Activated CD8-positive, alpha-beta T cell treated with anti-CD3 and anti-CD28 coated beads for 36 hours (primary cell): ENCODE measurements at regions not wholly inside any gene's neighbourhood (a gene's known extent, or its start where the extent isn't known, plus 50 kb on each side); places are given as distances from the start of the nearest gene placed in this dataset.
A peak's percentile ranks its signal among the peaks of the same experiment; 100 is the strongest.

Experiments used
- ATAC-seq: fragments of 200-7000 bp; cut with Tn5 transposase; one replicate; pipeline ENCODE4 v1.10.0; 2021; ENCODE audit warnings: mild to moderate bottlenecking, moderate library complexity
- CTCF ChIA-PET: fragments of 350-600 bp; sonication (Branson Sonifier 250); formaldehyde crosslinking; loops from one replicate; lab custom pipeline; 2021; ENCODE audit warnings: antibody characterized with exemption; lab: Charles Lee
- POLR2A ChIA-PET: fragments of 350-600 bp; sonication (Branson Sonifier 250); formaldehyde crosslinking; loops from one replicate; lab custom pipeline; 2021; ENCODE audit warnings: antibody characterized with exemption; lab: Charles Lee
- DNase-seq: peaks from one replicate; pipeline ENCODE4 v3.0.0-alpha.2; 2020
- H3K27ac Mint-ChIP-seq: one replicate; pipeline ENCODE4 v1.8.0; 2021; ENCODE audit warnings: mild to moderate bottlenecking, mixed read lengths
- H3K27me3 Mint-ChIP-seq: one replicate; pipeline ENCODE4 v1.8.0; 2021; ENCODE audit warnings: mixed read lengths
- H3K36me3 Mint-ChIP-seq: one replicate; pipeline ENCODE4 v1.8.0; 2021; ENCODE audit warnings: low read depth, mixed read lengths
- H3K4me1 Mint-ChIP-seq: one replicate; pipeline ENCODE4 v1.8.0; 2021; ENCODE audit warnings: low read depth, mixed read lengths
- H3K4me3 Mint-ChIP-seq: one replicate; pipeline ENCODE4 v1.8.0; 2021; ENCODE audit warnings: mild to moderate bottlenecking, moderate library complexity, mixed read lengths
- H3K9me3 Mint-ChIP-seq: one replicate; pipeline ENCODE4 v1.8.0; 2021; ENCODE audit warnings: mixed read lengths
- intact Hi-C: fragments of 100-400 bp; cut with micrococcal nuclease; formaldehyde crosslinking; loops from one replicate; pipeline ENCODE4 v1.10.0; 2022
- TF ChIP-seq, protein P1 (sequence below): fragments of 200-600 bp; IDR thresholded peaks from one replicate; pipeline ENCODE4 v1.8.0; 2022; ENCODE audit warnings: antibody characterized with exemption, mild to moderate bottlenecking

DNA sequence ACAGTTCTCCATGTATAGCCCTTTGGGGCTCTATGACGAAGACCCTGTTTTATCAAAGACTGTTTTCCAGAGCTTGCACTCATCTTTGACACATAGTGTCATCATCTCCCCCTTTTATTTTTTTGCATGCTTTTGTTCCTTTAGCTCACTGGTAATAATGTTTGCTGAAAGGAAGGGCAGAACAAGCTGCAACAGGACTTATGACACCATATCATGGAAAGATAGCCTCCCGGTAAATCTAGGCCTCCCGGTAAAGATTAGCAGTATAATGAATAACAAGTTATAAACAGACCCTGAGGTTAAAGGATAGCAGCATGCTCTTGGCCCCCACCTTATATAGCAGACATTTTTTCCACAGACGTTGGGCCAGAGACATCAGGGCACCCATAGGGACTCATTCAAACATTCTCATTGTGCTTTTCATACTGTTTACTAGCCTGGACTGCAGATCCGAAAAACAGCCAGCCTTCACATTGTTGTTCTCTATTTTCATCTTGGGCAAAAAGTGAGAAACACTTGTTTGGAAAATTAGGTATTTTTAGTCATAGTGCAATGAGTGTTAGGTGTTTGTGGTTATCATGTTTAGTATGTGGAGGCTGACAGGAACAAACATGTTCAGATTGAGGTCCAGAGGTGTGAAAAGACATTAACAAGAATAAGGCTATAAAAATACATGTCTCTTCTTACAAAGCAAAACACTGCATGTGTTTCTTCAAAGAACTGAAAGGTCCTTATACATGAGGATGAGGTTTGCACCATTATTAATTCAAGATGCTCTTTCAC, 136.9 kb upstream of the SPRY2 start:
- H3K4me3 Mint-ChIP-seq: no peak overlapping the region
- DNase-seq (no peak), ATAC-seq (peak; percentile 30)
- H3K27me3 Mint-ChIP-seq: peaks cover 1% of the 10 kb centered on the region
- H3K36me3 Mint-ChIP-seq: no peaks in the 10 kb centered on the region
- H3K9me3 Mint-ChIP-seq: no peaks in the 10 kb centered on the region
- ChIA-PET CTCF (no interaction called here), POLR2A (no interaction called here)
- intact Hi-C loops: no loop called here
- H3K27ac Mint-ChIP-seq: peak overlapping the region; percentile 3
- TF ChIP-seq, protein P1, sequence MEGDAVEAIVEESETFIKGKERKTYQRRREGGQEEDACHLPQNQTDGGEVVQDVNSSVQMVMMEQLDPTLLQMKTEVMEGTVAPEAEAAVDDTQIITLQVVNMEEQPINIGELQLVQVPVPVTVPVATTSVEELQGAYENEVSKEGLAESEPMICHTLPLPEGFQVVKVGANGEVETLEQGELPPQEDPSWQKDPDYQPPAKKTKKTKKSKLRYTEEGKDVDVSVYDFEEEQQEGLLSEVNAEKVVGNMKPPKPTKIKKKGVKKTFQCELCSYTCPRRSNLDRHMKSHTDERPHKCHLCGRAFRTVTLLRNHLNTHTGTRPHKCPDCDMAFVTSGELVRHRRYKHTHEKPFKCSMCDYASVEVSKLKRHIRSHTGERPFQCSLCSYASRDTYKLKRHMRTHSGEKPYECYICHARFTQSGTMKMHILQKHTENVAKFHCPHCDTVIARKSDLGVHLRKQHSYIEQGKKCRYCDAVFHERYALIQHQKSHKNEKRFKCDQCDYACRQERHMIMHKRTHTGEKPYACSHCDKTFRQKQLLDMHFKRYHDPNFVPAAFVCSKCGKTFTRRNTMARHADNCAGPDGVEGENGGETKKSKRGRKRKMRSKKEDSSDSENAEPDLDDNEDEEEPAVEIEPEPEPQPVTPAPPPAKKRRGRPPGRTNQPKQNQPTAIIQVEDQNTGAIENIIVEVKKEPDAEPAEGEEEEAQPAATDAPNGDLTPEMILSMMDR: no peak
- H3K4me1 Mint-ChIP-seq: no peaks in the 10 kb centered on the region

DNA sequence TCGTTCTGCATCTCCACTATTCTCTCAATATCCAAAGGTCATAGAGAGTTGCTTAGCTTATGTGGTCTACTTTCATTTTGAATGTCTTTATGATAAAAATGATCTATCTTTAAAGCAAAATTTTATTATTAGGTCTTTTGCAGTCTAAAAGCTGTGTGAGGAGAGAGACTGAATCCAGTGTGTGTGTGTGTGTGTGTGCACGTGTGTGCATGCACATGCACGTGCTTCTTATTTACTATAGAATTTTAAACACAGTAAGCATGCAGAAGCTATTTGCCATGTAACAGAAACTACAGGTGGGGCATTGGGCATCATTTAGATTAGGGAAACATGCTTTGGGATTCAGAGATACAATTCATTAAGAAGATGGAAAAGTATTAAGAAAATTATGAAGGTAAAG, 136.0 kb upstream of the SPRY2 start:
- H3K27ac Mint-ChIP-seq: no peak overlapping the region
- TF ChIP-seq, protein P1: no peak
- H3K4me3 Mint-ChIP-seq: no peak overlapping the region
- DNase-seq (no peak), ATAC-seq (no peak)
- H3K9me3 Mint-ChIP-seq: no peaks in the 10 kb centered on the region
- ChIA-PET POLR2A (no interaction called here), CTCF (no interaction called here)
- H3K36me3 Mint-ChIP-seq: no peaks in the 10 kb centered on the region
- peaks cover 1% of the 10 kb centered on the region for H3K27me3 Mint-ChIP-seq
- no peaks in the 10 kb centered on the region for H3K4me1 Mint-ChIP-seq
- intact Hi-C loops: no loop called here

DNA sequence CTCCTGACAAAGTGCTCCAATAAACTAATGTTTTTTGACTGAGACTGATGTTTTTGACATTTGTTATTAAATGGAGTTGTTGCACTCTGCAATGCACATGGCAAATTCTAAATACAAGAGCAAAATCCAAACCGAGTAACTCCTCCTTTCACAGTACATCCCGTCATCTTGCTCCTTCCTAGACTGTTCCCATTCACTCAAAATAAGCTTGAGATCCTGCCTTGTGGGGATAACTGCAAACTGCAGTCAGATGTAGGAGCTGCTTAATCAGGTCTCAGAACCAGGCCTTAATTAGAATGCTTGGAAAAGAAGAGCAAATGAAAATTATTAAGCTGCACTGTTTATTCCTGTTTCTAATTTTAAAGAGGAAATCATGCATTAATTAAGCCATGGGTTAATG, 134.8 kb upstream of the SPRY2 start:
- CTCF ChIA-PET: no interaction called here

DNA sequence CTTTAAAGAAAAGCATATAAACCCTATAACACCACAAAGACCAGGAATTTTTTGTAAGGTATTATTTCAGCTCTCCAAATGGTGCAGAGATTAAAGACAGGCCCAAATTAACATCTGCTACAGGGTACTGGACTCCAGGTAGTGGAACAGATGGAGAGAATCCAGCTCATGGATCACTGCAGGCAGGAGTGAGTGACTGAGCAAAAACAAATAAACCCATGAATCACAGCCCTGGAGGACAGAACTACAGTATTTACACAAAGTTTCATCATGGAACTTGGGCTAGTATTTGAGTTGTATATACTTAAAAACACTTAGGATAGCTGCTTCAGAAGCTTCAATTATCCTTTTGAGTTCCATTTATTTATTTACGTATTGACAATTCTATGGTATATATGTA, 132.8 kb upstream of the SPRY2 start:
- no peak overlapping the region for H3K4me3 Mint-ChIP-seq
- TF ChIP-seq, protein P1: no peak
- no peak for DNase-seq
- no peak overlapping the region for H3K27ac Mint-ChIP-seq
- H3K27me3 Mint-ChIP-seq: peaks cover 1% of the 10 kb centered on the region
- H3K4me1 Mint-ChIP-seq: no peaks in the 10 kb centered on the region
- H3K9me3 Mint-ChIP-seq: no peaks in the 10 kb centered on the region
- POLR2A ChIA-PET: no interaction called here
- intact Hi-C loops: no loop called here
- CTCF ChIA-PET: no interaction called here
- no peaks in the 10 kb centered on the region for H3K36me3 Mint-ChIP-seq
- no peak for ATAC-seq

More for the DNA sequence above, 134.8 kb upstream of the SPRY2 start:
- Mint-ChIP-seq H3K36me3 (no peaks in the 10 kb centered on the region), H3K4me3 (no peak overlapping the region), H3K27me3 (peaks cover 1% of the 10 kb centered on the region), H3K27ac (no peak overlapping the region), H3K9me3 (no peaks in the 10 kb centered on the region), H3K4me1 (no peaks in the 10 kb centered on the region)
- ATAC-seq (no peak), DNase-seq (no peak)
- TF ChIP-seq, protein P1: no peak
- intact Hi-C loops: no loop called here
- POLR2A ChIA-PET: no interaction called here

DNA sequence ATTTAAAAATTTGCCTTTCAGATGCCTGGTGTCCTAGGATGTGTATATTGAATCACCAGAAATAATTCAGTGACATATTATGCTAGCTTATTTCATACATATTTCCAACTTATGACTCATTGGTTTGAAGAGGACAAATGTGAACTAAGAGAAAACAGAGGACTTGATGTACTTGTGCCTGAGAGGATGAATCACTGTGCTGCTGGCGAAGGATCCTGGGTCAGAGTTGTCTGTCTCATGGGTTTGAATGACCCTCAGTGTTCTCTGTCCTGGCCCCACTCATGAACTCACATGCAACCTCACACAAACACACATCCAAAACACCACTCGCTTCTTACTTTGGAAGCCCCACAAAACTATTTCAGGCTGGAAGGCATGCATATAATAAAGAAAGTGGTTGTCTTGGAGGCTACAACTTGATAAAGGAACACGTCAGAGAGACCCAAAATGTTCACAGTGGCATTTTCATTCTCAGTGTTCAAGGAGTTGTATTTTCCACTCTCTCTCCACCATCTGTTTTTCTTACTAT, 129.0 kb upstream of the SPRY2 start:
- CTCF ChIA-PET: no interaction called here
- H3K9me3 Mint-ChIP-seq: no peaks in the 10 kb centered on the region
- ATAC-seq: no peak

More for the DNA sequence above, 129.0 kb upstream of the SPRY2 start:
- POLR2A ChIA-PET: no interaction called here
- no peak overlapping the region for H3K4me3 Mint-ChIP-seq
- intact Hi-C loops: no loop called here
- TF ChIP-seq, protein P1: no peak
- peaks cover 1% of the 10 kb centered on the region for H3K27me3 Mint-ChIP-seq
- no peak for DNase-seq
- H3K27ac Mint-ChIP-seq: no peak overlapping the region
- no peaks in the 10 kb centered on the region for H3K4me1 Mint-ChIP-seq
- H3K36me3 Mint-ChIP-seq: no peaks in the 10 kb centered on the region
